ENCODE measurements at regions not wholly inside any gene's neighbourhood (a gene's known extent, or its start where the extent isn't known, plus 50 kb on each side); places are given as distances from the start of the nearest gene placed in this dataset.

DNA sequence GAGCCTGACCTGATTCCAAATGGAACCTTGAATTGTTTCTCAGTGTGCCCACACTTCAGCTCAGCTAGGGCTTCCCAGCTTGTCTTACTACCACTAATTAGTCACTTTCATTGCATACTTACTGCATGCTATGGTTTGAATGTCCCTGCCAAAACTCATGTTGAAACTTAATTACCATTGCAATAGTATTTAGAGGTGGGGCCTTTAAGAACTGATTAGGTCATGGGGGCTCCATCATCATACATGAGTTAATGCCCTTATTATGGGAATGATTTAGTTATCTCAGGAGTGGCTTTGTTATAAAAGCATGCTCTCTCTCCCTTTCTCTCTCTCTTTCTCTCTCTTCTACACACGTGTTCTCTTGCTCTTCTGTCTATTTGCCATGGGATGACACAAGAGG is 68.3 kb downstream of the NENF start:
- TF ChIP-seq POLR2A (IDR thresholded peaks at IDR 0.05; ENCODE audit: low read length): no peak
- TF ChIP-seq CHD2 (IDR thresholded peaks at IDR 0.05; ENCODE audit: low read length, partially characterized antibody): no peak
- TF ChIP-seq, protein P1, sequence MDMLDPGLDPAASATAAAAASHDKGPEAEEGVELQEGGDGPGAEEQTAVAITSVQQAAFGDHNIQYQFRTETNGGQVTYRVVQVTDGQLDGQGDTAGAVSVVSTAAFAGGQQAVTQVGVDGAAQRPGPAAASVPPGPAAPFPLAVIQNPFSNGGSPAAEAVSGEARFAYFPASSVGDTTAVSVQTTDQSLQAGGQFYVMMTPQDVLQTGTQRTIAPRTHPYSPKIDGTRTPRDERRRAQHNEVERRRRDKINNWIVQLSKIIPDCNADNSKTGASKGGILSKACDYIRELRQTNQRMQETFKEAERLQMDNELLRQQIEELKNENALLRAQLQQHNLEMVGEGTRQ (IDR thresholded peaks at IDR 0.05): no peak
- no peak for TF ChIP-seq CEBPB (IDR thresholded peaks at IDR 0.05)
- TF ChIP-seq, protein P2, sequence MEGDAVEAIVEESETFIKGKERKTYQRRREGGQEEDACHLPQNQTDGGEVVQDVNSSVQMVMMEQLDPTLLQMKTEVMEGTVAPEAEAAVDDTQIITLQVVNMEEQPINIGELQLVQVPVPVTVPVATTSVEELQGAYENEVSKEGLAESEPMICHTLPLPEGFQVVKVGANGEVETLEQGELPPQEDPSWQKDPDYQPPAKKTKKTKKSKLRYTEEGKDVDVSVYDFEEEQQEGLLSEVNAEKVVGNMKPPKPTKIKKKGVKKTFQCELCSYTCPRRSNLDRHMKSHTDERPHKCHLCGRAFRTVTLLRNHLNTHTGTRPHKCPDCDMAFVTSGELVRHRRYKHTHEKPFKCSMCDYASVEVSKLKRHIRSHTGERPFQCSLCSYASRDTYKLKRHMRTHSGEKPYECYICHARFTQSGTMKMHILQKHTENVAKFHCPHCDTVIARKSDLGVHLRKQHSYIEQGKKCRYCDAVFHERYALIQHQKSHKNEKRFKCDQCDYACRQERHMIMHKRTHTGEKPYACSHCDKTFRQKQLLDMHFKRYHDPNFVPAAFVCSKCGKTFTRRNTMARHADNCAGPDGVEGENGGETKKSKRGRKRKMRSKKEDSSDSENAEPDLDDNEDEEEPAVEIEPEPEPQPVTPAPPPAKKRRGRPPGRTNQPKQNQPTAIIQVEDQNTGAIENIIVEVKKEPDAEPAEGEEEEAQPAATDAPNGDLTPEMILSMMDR (IDR thresholded peaks at IDR 0.05): no peak
- TF ChIP-seq, protein P3, sequence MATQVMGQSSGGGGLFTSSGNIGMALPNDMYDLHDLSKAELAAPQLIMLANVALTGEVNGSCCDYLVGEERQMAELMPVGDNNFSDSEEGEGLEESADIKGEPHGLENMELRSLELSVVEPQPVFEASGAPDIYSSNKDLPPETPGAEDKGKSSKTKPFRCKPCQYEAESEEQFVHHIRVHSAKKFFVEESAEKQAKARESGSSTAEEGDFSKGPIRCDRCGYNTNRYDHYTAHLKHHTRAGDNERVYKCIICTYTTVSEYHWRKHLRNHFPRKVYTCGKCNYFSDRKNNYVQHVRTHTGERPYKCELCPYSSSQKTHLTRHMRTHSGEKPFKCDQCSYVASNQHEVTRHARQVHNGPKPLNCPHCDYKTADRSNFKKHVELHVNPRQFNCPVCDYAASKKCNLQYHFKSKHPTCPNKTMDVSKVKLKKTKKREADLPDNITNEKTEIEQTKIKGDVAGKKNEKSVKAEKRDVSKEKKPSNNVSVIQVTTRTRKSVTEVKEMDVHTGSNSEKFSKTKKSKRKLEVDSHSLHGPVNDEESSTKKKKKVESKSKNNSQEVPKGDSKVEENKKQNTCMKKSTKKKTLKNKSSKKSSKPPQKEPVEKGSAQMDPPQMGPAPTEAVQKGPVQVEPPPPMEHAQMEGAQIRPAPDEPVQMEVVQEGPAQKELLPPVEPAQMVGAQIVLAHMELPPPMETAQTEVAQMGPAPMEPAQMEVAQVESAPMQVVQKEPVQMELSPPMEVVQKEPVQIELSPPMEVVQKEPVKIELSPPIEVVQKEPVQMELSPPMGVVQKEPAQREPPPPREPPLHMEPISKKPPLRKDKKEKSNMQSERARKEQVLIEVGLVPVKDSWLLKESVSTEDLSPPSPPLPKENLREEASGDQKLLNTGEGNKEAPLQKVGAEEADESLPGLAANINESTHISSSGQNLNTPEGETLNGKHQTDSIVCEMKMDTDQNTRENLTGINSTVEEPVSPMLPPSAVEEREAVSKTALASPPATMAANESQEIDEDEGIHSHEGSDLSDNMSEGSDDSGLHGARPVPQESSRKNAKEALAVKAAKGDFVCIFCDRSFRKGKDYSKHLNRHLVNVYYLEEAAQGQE (IDR thresholded peaks at IDR 0.05): no peak
- TF ChIP-seq, protein P4, sequence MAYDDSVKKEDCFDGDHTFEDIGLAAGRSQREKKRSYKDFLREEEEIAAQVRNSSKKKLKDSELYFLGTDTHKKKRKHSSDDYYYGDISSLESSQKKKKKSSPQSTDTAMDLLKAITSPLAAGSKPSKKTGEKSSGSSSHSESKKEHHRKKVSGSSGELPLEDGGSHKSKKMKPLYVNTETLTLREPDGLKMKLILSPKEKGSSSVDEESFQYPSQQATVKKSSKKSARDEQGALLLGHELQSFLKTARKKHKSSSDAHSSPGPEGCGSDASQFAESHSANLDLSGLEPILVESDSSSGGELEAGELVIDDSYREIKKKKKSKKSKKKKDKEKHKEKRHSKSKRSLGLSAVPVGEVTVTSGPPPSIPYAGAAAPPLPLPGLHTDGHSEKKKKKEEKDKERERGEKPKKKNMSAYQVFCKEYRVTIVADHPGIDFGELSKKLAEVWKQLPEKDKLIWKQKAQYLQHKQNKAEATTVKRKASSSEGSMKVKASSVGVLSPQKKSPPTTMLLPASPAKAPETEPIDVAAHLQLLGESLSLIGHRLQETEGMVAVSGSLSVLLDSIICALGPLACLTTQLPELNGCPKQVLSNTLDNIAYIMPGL (CRISPR knock-in tag; IDR thresholded peaks at IDR 0.05; ENCODE audit: borderline replicate concordance): no peak

All from A549 (cell line).